K562 (cell line): ENCODE measurements at regions not wholly inside any gene's neighbourhood (a gene's known extent, or its start where the extent isn't known, plus 50 kb on each side); places are given as distances from the start of the nearest gene placed in this dataset.

Source experiments
- ARID1B ChIP-seq: fragments of 450-650 bp; IDR thresholded peaks from 2 replicates; pipeline ENCODE4 v1.6.1; 2016; ENCODE audit warnings: antibody characterized with exemption, mild to moderate bottlenecking, inconsistent platforms
- ATF2 ChIP-seq: sonication (generic); formaldehyde crosslinking; IDR thresholded peaks from 2 replicates; pipeline ENCODE4 v1.8.1; 2022; ENCODE audit warnings: missing genetic modification reagents
- BCOR ChIP-seq: fragments of 450-650 bp; IDR thresholded peaks from 2 replicates; pipeline ENCODE4 v1.6.1; 2016
- BRF1 ChIP-seq: IDR thresholded peaks from 3 replicates; pipeline ENCODE4 v1.6.1; 2011; ENCODE audit warnings: borderline replicate concordance, mild to moderate bottlenecking; ENCODE audit not compliant: insufficient read length; ENCODE audit errors: extremely low read depth
- CXXC5 ChIP-seq: fragments of 250-450 bp; sonication (Bioruptor Pico); IDR thresholded peaks from 2 replicates; pipeline ENCODE4 v1.8.0; 2022; ENCODE audit warnings: inconsistent platforms, mild to moderate bottlenecking, moderate library complexity
- ETS2 ChIP-seq: IDR thresholded peaks from 2 replicates; pipeline ENCODE4 v1.6.1; 2016; ENCODE audit warnings: borderline replicate concordance, missing genetic modification characterization, mild to moderate bottlenecking, moderate library complexity, missing compliant biosample characterization; ENCODE audit not compliant: poor library complexity, severe bottlenecking
- HES1 ChIP-seq: fragments of 450-650 bp; IDR thresholded peaks from 2 replicates; pipeline ENCODE4 v1.6.1; 2016; ENCODE audit warnings: low read depth, mild to moderate bottlenecking, moderate library complexity
- HNRNPLL ChIP-seq: fragments of 200-400 bp; formaldehyde crosslinking; IDR thresholded peaks from 2 replicates; pipeline ENCODE4 v1.6.1; 2017; ENCODE audit warnings: low read length, low read depth, mild to moderate bottlenecking; ENCODE audit not compliant: poor library complexity, severe bottlenecking
- KLF16 ChIP-seq: IDR thresholded peaks from 2 replicates; pipeline ENCODE4 v1.6.1; 2016; ENCODE audit warnings: antibody characterized with exemption
- LCOR ChIP-seq: sonication (generic); formaldehyde crosslinking; IDR thresholded peaks from 2 replicates; pipeline ENCODE4 v1.8.0; 2022; ENCODE audit warnings: mild to moderate bottlenecking, missing genetic modification reagents
- MAFG ChIP-seq: fragments of 450-650 bp; conservative IDR thresholded peaks from 2 replicates; pipeline ENCODE4 v1.6.1; 2016; ENCODE audit warnings: missing genetic modification characterization, missing compliant biosample characterization
- POLR2G ChIP-seq: fragments of 200-400 bp; formaldehyde crosslinking; IDR thresholded peaks from 2 replicates; pipeline ENCODE4 v1.6.1; 2017; ENCODE audit warnings: low read depth, mild to moderate bottlenecking, antibody characterized with exemption, low read length, moderate library complexity
- PTRF ChIP-seq: fragments of 450-650 bp; IDR thresholded peaks from 2 replicates; pipeline ENCODE4 v1.6.1; 2016; ENCODE audit warnings: mild to moderate bottlenecking, missing genetic modification characterization, missing compliant biosample characterization
- RAD51 ChIP-seq: fragments of 450-650 bp; IDR thresholded peaks from 2 replicates; pipeline ENCODE4 v1.7.1; 2016; ENCODE audit warnings: low read depth, mild to moderate bottlenecking, borderline replicate concordance
- SMARCC2 ChIP-seq: fragments of 450-650 bp; IDR thresholded peaks from 2 replicates; pipeline ENCODE4 v1.6.1; 2017; ENCODE audit warnings: antibody characterized with exemption, moderate library complexity, mild to moderate bottlenecking, low read depth
- TBP ChIP-seq: optimal IDR thresholded peaks from 2 replicates; pipeline ENCODE3; 2011; ENCODE audit warnings: low read depth, low read length, improper control_type of control experiment
- ZHX1 ChIP-seq: fragments of 150-350 bp; conservative IDR thresholded peaks from 2 replicates; pipeline ENCODE4 v1.6.1; 2014; ENCODE audit warnings: low read length
- ZNF511 ChIP-seq: sonication (generic); formaldehyde crosslinking; IDR thresholded peaks from 2 replicates; pipeline ENCODE4 v1.8.0; 2022; ENCODE audit warnings: mild to moderate bottlenecking, missing genetic modification reagents
- ZNF695 ChIP-seq: fragments of 450-650 bp; formaldehyde crosslinking; IDR thresholded peaks from 2 replicates; pipeline ENCODE4 v1.4.0; 2020; ENCODE audit warnings: mild to moderate bottlenecking, moderate library complexity
- ZNF785 ChIP-seq: fragments of 250-450 bp; sonication (Bioruptor Pico); IDR thresholded peaks from 2 replicates; pipeline ENCODE4 v1.4.0; 2020; ENCODE audit warnings: mild to moderate bottlenecking
- ZZZ3 ChIP-seq: fragments of 450-650 bp; IDR thresholded peaks from 2 replicates; pipeline ENCODE4 v1.6.1; 2016; ENCODE audit warnings: antibody characterized with exemption, mild to moderate bottlenecking, moderate library complexity

- no peak for TF ChIP-seq ZHX1
- TF ChIP-seq ZNF785 (CRISPR knock-in tag): no peak
- TF ChIP-seq HNRNPLL: peak; percentile 51
- peak; percentile 67 for TF ChIP-seq POLR2G
- TF ChIP-seq CXXC5 (CRISPR knock-in tag): peak; percentile 64; the same call in 1 of the 2 replicates
- TF ChIP-seq MAFG (tag): no peak
- no peak for TF ChIP-seq ZZZ3
- TF ChIP-seq KLF16: no peak
- TF ChIP-seq RAD51: peak; percentile 18; the same call in 1 of the 2 replicates
- TF ChIP-seq BCOR: peak; percentile 24; the same call in 1 of the 2 replicates
- no peak for TF ChIP-seq ZNF695
- no peak for TF ChIP-seq PTRF (tag)
- TF ChIP-seq TBP: peak; percentile 36
- 0 out of 2 replicates have a peak, but pooled peaks have one; percentile 20 for TF ChIP-seq HES1
- peak; percentile 73; the same call in 1 of the 2 replicates for TF ChIP-seq LCOR (CRISPR knock-in tag)
- TF ChIP-seq SMARCC2: peak; percentile 34; the same call in 1 of the 2 replicates
- no peak for TF ChIP-seq ATF2 (CRISPR knock-in tag)
- TF ChIP-seq ETS2 (tag): no peak
- no peak for TF ChIP-seq ZNF511 (CRISPR knock-in tag)
- peak; percentile 51 for TF ChIP-seq ARID1B
- TF ChIP-seq BRF1: no peak
Observed at GRCh38 chrX:40169193-40170101, 71.7 kb upstream of the BCOR start (continued).
